K562 (cell line): ENCODE measurements at regions not wholly inside any gene's neighbourhood (a gene's known extent, or its start where the extent isn't known, plus 50 kb on each side); places are given as distances from the start of the nearest gene placed in this dataset.

Source experiments
- ATAC-seq: fragments of 200-7000 bp; cut with Tn5 transposase; 3 replicates; pipeline ENCODE4 v1.9.1; 2020; ENCODE audit warnings: moderate library complexity
- BruUV-seq: library from RNA; stranded (reverse); fragments of 400-500 nt; replicated peaks from 2 replicates; lab custom pipeline; 2021; lab: Mats Ljungman, UMichigan
- CTCF ChIA-PET: fragments of 300-600 bp; formaldehyde crosslinking; extraction: SDS; loops from one replicate; lab custom pipeline; 2021; ENCODE audit warnings: low intra/inter-chr PET ratio; lab: Yijun Ruan, JAX
- POLR2A ChIA-PET: fragments of 300-600, 350-650 bp; sonication (Branson Sonifier 250); formaldehyde crosslinking; extraction: SDS; loops from one replicate; lab custom pipeline; 2021; ENCODE audit warnings: antibody characterized with exemption, inconsistent platforms; lab: Yijun Ruan, JAX
- DNase-seq, 4 experiments: peaks; one replicate each; pipeline versions ENCODE4 v3.0.0 to v3.0.0-alpha.2; 2011 to 2018; ENCODE audit warnings: low spot score in 3 of 4, mixed read lengths in 3 of 4; ENCODE audit errors: extremely low read depth in 1 of 4
- FAIRE-seq: peaks from 2 replicates; lab custom pipeline; 2011; peaks lifted over from hg19 to GRCh38; lab: Jason Lieb, UNC
- H2AFZ ChIP-seq: 2 replicates; pipeline ENCODE4 v1.6.0; 2011; ENCODE audit warnings: low read depth, low read length, control low read depth, inconsistent platforms
- H3K27ac ChIP-seq: fragments of 200-600 bp; 3 replicates; pipeline ENCODE4 v1.8.0; 2011; ENCODE audit warnings: low read depth, mild to moderate bottlenecking, control low read depth, inconsistent platforms, low read length, moderate library complexity, mixed read lengths; ENCODE audit errors: extremely low read depth
- H3K27me3 ChIP-seq, 2 experiments: fragments of 300-600 bp in 1 of 2; 2 replicates in 1 of 2; 3 replicates in 1 of 2; pipeline versions ENCODE4 v1.6.0 to v1.8.0; 2011; ENCODE audit warnings: inconsistent platforms in 2 of 2, low read length in 2 of 2, mild to moderate bottlenecking in 1 of 2, mixed read lengths in 1 of 2, moderate library complexity in 1 of 2; ENCODE audit not compliant: control insufficient read depth in 2 of 2, insufficient read depth in 2 of 2
- H3K36me3 ChIP-seq: fragments of 300-600 bp; 3 replicates; pipeline ENCODE4 v1.8.0; 2011; ENCODE audit warnings: mild to moderate bottlenecking, low read length, inconsistent platforms; ENCODE audit not compliant: control insufficient read depth, insufficient read depth
- H3K4me1 ChIP-seq, 2 experiments: fragments of 200-600 bp in 1 of 2; replicated peaks in 1 of 2; 2 replicates in 1 of 2; 3 replicates in 1 of 2; pipeline versions ENCODE4 v1.5.1 to v1.8.0; 2011; ENCODE audit warnings: inconsistent platforms in 2 of 2, low read length in 2 of 2, mild to moderate bottlenecking in 1 of 2, mixed read lengths in 1 of 2, moderate library complexity in 1 of 2; ENCODE audit not compliant: control insufficient read depth in 2 of 2, insufficient read depth in 2 of 2
- H3K4me2 ChIP-seq: 2 replicates; pipeline ENCODE4 v1.6.1; 2011; ENCODE audit warnings: low read length, control low read depth, inconsistent platforms, mixed read lengths; ENCODE audit not compliant: insufficient read depth
- H3K4me3 ChIP-seq: fragments of 200-600 bp; sonication (generic), shearing (Covaris generic); 2 replicates; pipeline ENCODE4 v1.5.1; 2016; ENCODE audit warnings: control low read depth, inconsistent platforms
- H3K79me2 ChIP-seq: fragments of 200-600 bp; 3 replicates; pipeline ENCODE4 v1.8.0; 2011; ENCODE audit warnings: low read length, inconsistent platforms; ENCODE audit not compliant: control insufficient read depth, insufficient read depth
- H3K9ac ChIP-seq, 2 experiments: 2 replicates each; pipeline versions ENCODE4 v1.6.0 to v1.6.1; 2011; ENCODE audit warnings: low read depth in 2 of 2, low read length in 2 of 2, control low read depth in 1 of 2, inconsistent platforms in 1 of 2, mild to moderate bottlenecking in 1 of 2, mixed read lengths in 1 of 2; ENCODE audit not compliant: insufficient read depth in 1 of 2
- H3K9me1 ChIP-seq: one replicate; pipeline ENCODE4 v1.6.0; 2011; ENCODE audit warnings: inconsistent platforms, mild to moderate bottlenecking, low read length, moderate library complexity; ENCODE audit not compliant: control insufficient read depth, insufficient read depth
- H3K9me3 ChIP-seq: replicated peaks from 2 replicates; pipeline ENCODE4 v1.5.1; 2011; ENCODE audit warnings: low read depth, low read length, inconsistent platforms; ENCODE audit not compliant: control insufficient read depth, insufficient read depth
- H4K20me1 ChIP-seq: replicated peaks from 2 replicates; pipeline ENCODE4 v1.6.1; 2011; ENCODE audit warnings: low read length, inconsistent platforms, mixed read lengths; ENCODE audit not compliant: control insufficient read depth, insufficient read depth
- NONO ChIP-seq, 2 experiments: fragments of 200-400 bp in 1 of 2; fragments of 450-650 bp in 1 of 2; formaldehyde crosslinking in 1 of 2; IDR thresholded peaks; 2 replicates each; pipeline ENCODE4 v1.6.1; 2017; ENCODE audit warnings: low read depth in 2 of 2, mild to moderate bottlenecking in 2 of 2, moderate library complexity in 2 of 2, low read length in 1 of 2
- SETDB1 ChIP-seq: IDR thresholded peaks from one replicate; pipeline ENCODE4 v1.6.1; 2012; ENCODE audit warnings: low read length, control low read depth, inconsistent platforms
- WGBS: fragments of 100-300 bp; shearing (Covaris generic); methylation state at CpG from one replicate; pipeline ENCODE4 v1.1.6; 2016; ENCODE audit warnings: low coverage, mixed read lengths; ENCODE audit not compliant: insufficient coverage; ENCODE audit errors: missing lambda C conversion rate; 5-methylcytosine and 5-hydroxymethylcytosine counted together
- in situ Hi-C: fragments of 300-500 bp; cut with MboI; formaldehyde crosslinking; loops from 4 replicates; pipeline ENCODE4 v1.15.0; 2018; ENCODE audit warnings: inconsistent platforms, mixed read lengths
- intact Hi-C: fragments of 100-400 bp; cut with micrococcal nuclease; formaldehyde crosslinking; loops from 2 replicates; pipeline ENCODE4 v1.14.2; 2022

DNA sequence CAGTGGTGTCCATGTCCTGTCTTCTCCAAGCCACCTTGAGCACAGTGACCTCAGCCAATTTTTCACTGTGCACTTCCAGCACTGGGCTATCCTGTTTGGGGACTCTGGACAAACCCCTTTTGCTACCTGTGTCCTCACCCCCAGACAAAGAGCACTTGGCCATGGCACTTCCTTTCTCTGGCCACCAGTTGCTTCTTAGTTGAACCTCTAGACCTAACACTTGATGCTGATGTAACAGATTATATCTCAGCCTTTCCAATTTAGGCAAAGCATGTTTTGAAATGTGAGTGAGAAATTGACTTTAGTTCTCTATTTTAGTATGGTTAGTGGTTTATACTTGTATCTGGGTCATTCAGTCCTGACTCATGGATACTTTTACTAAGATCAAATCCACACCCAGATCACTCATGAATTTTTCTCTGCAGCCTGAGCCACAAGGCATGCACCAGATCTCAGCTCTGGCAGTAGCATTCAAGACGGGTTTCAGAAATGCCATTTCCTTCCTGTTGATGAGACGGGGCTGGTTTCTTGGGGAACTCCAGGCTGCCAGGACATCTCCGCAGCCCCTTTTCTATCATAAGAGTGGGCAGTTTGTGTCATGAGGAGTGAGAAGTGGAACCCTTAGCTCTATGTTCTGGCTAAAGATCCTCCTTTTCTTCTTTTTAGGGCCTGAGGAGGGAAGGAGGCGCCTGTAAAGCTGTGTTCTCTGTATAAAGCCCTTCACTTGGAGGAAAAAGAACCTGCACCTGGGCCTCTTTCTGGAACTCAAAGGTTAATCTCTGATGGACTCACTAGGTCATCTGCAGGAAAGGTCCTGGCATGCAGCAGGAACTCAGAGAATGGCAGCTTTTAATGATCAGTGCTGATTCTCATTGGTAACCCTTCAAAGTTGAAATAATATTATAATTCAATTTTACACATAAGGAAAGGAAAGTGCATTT lies 185.6 kb upstream of the TENM4 start:
- 0% methylated on average over 4 of the region's 4 CpGs for whole genome bisulfite sequencing
- Histone ChIP-seq H3K27me3 (no peaks in the 10 kb centered on the region), H3K9me1 (no peaks in the 10 kb centered on the region), H3K4me2 (no peak overlapping the region), H3K27ac (no peak overlapping the region), H3K9ac (no peak overlapping the region), H2AFZ (no peak overlapping the region), H4K20me1 (no peaks in the 10 kb centered on the region), H3K4me3 (no peak overlapping the region), H3K4me1 (no peaks in the 10 kb centered on the region), H3K79me2 (no peaks in the 10 kb centered on the region), H3K36me3 (no peaks in the 10 kb centered on the region), H3K9me3 (no peaks in the 10 kb centered on the region)
- FAIRE-seq (no peak), DNase-seq (no peak), ATAC-seq (no peak)
- TF ChIP-seq SETDB1 = no peak
- BruUV-seq = no TSS peak
- in situ Hi-C loops (no loop called here), intact Hi-C loops (no loop called here)
- ChIA-PET POLR2A (no interaction called here), CTCF (no interaction called here)

- no TSS peak for BruUV-seq
- H3K4me3 ChIP-seq = no peak overlapping the region
- WGBS = 0% methylated on average over 2 of the region's 2 CpGs
- no peak overlapping the region for H3K9ac ChIP-seq
- H3K9me1 ChIP-seq = no peaks in the 10 kb centered on the region
- no peak for TF ChIP-seq NONO (IDR thresholded peaks at IDR 0.05; ENCODE audit: low read depth in 2 of 2, low read length in 1 of 2)
- no peaks in the 10 kb centered on the region for H3K4me1 ChIP-seq
- FAIRE-seq (no peak), ATAC-seq (no peak), DNase-seq (no peak)
- H3K9me3 ChIP-seq = no peaks in the 10 kb centered on the region
- POLR2A ChIA-PET = no interaction called here
- H3K27ac ChIP-seq = no peak overlapping the region
- H3K27me3 ChIP-seq = no peaks in the 10 kb centered on the region
- CTCF ChIA-PET = no interaction called here
- no peaks in the 10 kb centered on the region for H4K20me1 ChIP-seq
- no peak overlapping the region for H2AFZ ChIP-seq
- no peaks in the 10 kb centered on the region for H3K36me3 ChIP-seq
- no peak overlapping the region for H3K4me2 ChIP-seq
- intact Hi-C loops = no loop called here
- H3K79me2 ChIP-seq = no peaks in the 10 kb centered on the region
- in situ Hi-C loops = no loop called here
Observed at GRCh38 chr11:79623375-79623774, 182.5 kb upstream of the TENM4 start.
